ENCODE measurements at regions not wholly inside any gene's neighbourhood (a gene's known extent, or its start where the extent isn't known, plus 50 kb on each side); places are given as distances from the start of the nearest gene placed in this dataset.

GRCh38 chr3:161573136-161573535, 76.5 kb downstream of the OTOL1 start:
- H3K4me1 ChIP-seq: no peaks in the 10 kb centered on the region
- no peaks in the 10 kb centered on the region for H3K27me3 ChIP-seq (ENCODE audit: low read depth)
- DNase-seq (no peak), ATAC-seq (no peak)
- no peak overlapping the region for H3K27ac ChIP-seq
- intact Hi-C loops (cut with DNase I): no loop called here
- H3K9me3 ChIP-seq: no peaks in the 10 kb centered on the region
- no peak overlapping the region for H3K4me3 ChIP-seq
- no peaks in the 10 kb centered on the region for H3K36me3 ChIP-seq
- TF ChIP-seq CTCF (IDR thresholded peaks at IDR 0.05): no peak

DNA sequence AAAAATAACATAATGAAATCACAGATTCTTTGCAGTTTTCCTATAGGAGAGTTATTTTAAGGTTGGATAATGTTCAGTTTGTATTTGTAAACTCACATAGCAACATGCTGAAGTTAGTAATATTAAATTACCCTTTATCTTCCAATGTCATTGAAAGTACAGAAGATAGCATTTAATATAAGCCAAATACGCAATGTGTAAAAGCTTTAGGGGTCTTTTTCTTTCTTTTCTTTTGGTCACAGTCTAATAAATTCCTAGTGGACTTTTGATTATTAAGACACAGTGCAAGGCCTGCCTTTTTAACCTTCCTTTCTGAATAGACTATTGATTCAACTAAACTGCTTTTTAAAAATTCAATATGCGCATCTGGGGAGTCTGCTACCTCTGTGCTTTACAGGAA, 79.3 kb downstream of the OTOL1 start:
- Histone ChIP-seq H3K4me3 (no peak overlapping the region), H3K9me3 (no peaks in the 10 kb centered on the region), H3K36me3 (no peaks in the 10 kb centered on the region), H3K27ac (no peak overlapping the region), H3K27me3 (ENCODE audit: low read depth) (no peaks in the 10 kb centered on the region), H3K4me1 (no peaks in the 10 kb centered on the region)
- TF ChIP-seq CTCF (IDR thresholded peaks at IDR 0.05): no peak
- intact Hi-C loops (cut with DNase I): no loop called here
- ATAC-seq: no peak
- no peak for DNase-seq

DNA sequence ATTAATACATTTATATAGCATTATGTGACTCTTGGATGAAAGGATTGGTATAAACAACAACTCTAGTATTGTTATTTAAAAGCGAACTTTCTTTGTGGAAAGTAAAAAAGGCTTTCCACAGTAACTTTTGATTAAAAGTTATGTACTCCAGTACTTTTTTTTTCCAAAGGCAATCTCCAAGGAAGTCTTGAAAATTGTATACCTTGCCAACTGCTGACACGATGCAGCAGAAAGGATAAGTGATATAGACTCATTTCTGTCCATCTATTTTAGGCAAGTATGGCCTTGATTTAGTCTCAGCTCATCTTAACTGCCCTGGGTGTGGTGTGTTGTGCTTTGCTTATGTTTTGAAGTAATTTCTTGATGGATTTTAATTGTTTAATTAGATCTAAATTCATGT, 79.7 kb downstream of the OTOL1 start:
- DNase-seq: no peak
- no peak for TF ChIP-seq CTCF (IDR thresholded peaks at IDR 0.05)
- no peaks in the 10 kb centered on the region for H3K27me3 ChIP-seq (ENCODE audit: low read depth)
- intact Hi-C loops (cut with DNase I): no loop called here
- no peaks in the 10 kb centered on the region for H3K36me3 ChIP-seq
- no peak for ATAC-seq
- no peaks in the 10 kb centered on the region for H3K4me1 ChIP-seq
- no peaks in the 10 kb centered on the region for H3K9me3 ChIP-seq
- H3K27ac ChIP-seq: no peak overlapping the region
- no peak overlapping the region for H3K4me3 ChIP-seq

DNA sequence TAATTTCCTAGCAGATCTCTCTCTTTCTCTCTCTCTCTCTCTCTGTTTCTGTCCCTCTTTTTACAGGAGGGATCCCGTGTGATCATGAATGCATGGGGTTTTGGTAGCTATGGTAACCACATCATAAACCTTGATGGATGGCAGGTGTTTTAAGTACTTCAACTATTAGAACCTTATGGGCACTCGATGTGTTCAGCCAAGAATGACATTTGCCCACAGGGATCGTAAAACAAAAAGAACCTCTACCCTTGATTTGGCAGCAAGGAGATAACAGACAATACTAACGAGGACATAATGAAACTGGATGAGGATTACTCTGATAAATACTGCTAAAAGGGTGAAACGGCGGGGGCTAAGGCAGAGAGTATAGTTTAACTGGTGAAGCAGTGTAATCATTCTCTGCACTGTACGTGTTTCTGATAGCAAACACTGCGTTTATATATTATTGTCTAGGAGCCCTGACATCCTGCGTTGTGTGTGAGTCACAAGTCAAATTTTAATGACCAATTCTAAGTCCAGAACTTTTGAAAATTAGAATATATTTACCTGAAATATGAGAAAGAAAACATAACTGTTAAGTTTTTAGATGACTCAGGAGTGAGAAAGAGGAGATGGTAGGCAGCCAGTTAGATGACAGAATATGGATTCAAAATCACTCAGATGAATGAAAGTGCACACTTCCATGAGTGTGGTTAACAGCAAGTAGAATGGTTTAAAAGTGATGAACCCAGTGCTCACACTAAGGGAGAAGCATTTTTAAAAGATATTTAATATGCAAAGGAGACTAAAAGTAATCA, 80.3 kb downstream of the OTOL1 start:
- DNase-seq (no peak), ATAC-seq (no peak)
- intact Hi-C loops (cut with DNase I): no loop called here
- Histone ChIP-seq H3K4me1 (no peaks in the 10 kb centered on the region), H3K27ac (no peak overlapping the region), H3K27me3 (ENCODE audit: low read depth) (no peaks in the 10 kb centered on the region), H3K4me3 (no peak overlapping the region), H3K9me3 (no peaks in the 10 kb centered on the region), H3K36me3 (no peaks in the 10 kb centered on the region)
- no peak for TF ChIP-seq CTCF (IDR thresholded peaks at IDR 0.05)

GRCh38 chr3:161577662-161578061, 81.1 kb downstream of the OTOL1 start:
- no peaks in the 10 kb centered on the region for H3K27me3 ChIP-seq (ENCODE audit: low read depth)
- no peak for ATAC-seq
- TF ChIP-seq CTCF (IDR thresholded peaks at IDR 0.05): no peak

More at GRCh38 chr3:161577662-161578061, 81.1 kb downstream of the OTOL1 start:
- Histone ChIP-seq H3K4me3 (no peak overlapping the region), H3K9me3 (no peaks in the 10 kb centered on the region), H3K36me3 (no peaks in the 10 kb centered on the region), H3K4me1 (no peaks in the 10 kb centered on the region), H3K27ac (no peak overlapping the region)
- no peak for DNase-seq
- intact Hi-C loops (cut with DNase I): no loop called here
